GM21786 (cell line): ENCODE measurements at regions not wholly inside any gene's neighbourhood (a gene's known extent, or its start where the extent isn't known, plus 50 kb on each side); places are given as distances from the start of the nearest gene placed in this dataset.
"Not testable (repeated sequence)": the region's sequence is repeated elsewhere in the genome, so short reads cannot be mapped to it uniquely, and the experiment has no call there.

Source experiments
- ATAC-seq: cut with Tn5 transposase; IDR thresholded peaks from one replicate; pipeline ENCODE4 v1.9.1; 2021; ENCODE audit not compliant: unreplicated experiment

- ATAC-seq, result no peak
Measured at GRCh38 chr14:52124791-52125684, 56.2 kb upstream of the NID2 start.

GRCh38 chr14:52122163-52122562 lies 53.3 kb upstream of the NID2 start:
- not testable (repeated sequence) for ATAC-seq

GRCh38 chr14:52121441-52121840 lies 52.6 kb upstream of the NID2 start:
- ATAC-seq, result no peak

- no peak for ATAC-seq
Measured at GRCh38 chr14:52119030-52119429, 50.2 kb upstream of the NID2 start.
